HuH-7.5 (cell line): ENCODE measurements at regions not wholly inside any gene's neighbourhood (a gene's known extent, or its start where the extent isn't known, plus 50 kb on each side); places are given as distances from the start of the nearest gene placed in this dataset.

ENCODE experiments used
- DNase-seq: peaks from one replicate; pipeline ENCODE4 v3.0.0; 2011; ENCODE audit warnings: low spot score

GRCh38 chr2:81692566-81692965, 1388.0 kb upstream of the LRRTM1 start:
- no peak for DNase-seq

- no peak for DNase-seq
Observed at GRCh38 chr2:81675641-81676040, 1371.1 kb upstream of the LRRTM1 start.

GRCh38 chr2:81672923-81673322, 1368.4 kb upstream of the LRRTM1 start:
- no peak for DNase-seq

GRCh38 chr2:81672516-81672915, 1368.0 kb upstream of the LRRTM1 start:
- no peak for DNase-seq

- no peak for DNase-seq
Observed at GRCh38 chr2:81670885-81671284, 1366.3 kb upstream of the LRRTM1 start.

GRCh38 chr2:81661081-81661480, 1356.5 kb upstream of the LRRTM1 start:
- no peak for DNase-seq

- no peak for DNase-seq
Observed at GRCh38 chr2:81658227-81658626, 1353.7 kb upstream of the LRRTM1 start.

GRCh38 chr2:81650048-81650971, 1345.8 kb upstream of the LRRTM1 start:
- DNase-seq = no peak

GRCh38 chr2:81648806-81649205, 1344.3 kb upstream of the LRRTM1 start:
- DNase-seq = no peak

- DNase-seq = no peak
Observed at GRCh38 chr2:81648370-81648769, 1343.8 kb upstream of the LRRTM1 start.

GRCh38 chr2:81647715-81648230, 1343.2 kb upstream of the LRRTM1 start:
- no peak for DNase-seq

- DNase-seq = no peak
Observed at GRCh38 chr2:81645745-81646301, 1341.3 kb upstream of the LRRTM1 start.

GRCh38 chr2:81644189-81644588, 1339.6 kb upstream of the LRRTM1 start:
- DNase-seq = no peak

- DNase-seq = no peak
Observed at GRCh38 chr2:81624825-81625224, 1320.3 kb upstream of the LRRTM1 start.

- DNase-seq = no peak
Observed at GRCh38 chr2:81600088-81600487, 1295.5 kb upstream of the LRRTM1 start.

- no peak for DNase-seq
Observed at GRCh38 chr2:81598453-81598852, 1293.9 kb upstream of the LRRTM1 start.

- no peak for DNase-seq
Observed at GRCh38 chr2:81589406-81589805, 1284.9 kb upstream of the LRRTM1 start.

- no peak for DNase-seq
Observed at GRCh38 chr2:81583311-81584108, 1279.0 kb upstream of the LRRTM1 start.

- no peak for DNase-seq
Observed at GRCh38 chr2:81576713-81577112, 1272.2 kb upstream of the LRRTM1 start.

- no peak for DNase-seq
Observed at GRCh38 chr2:81551040-81551634, 1246.6 kb upstream of the LRRTM1 start.

GRCh38 chr2:81550277-81550676, 1245.7 kb upstream of the LRRTM1 start:
- DNase-seq = no peak

GRCh38 chr2:81549646-81550045, 1245.1 kb upstream of the LRRTM1 start:
- no peak for DNase-seq
